Fibroblast of skin of scalp (primary cell): ENCODE measurements at regions not wholly inside any gene's neighbourhood (a gene's known extent, or its start where the extent isn't known, plus 50 kb on each side); places are given as distances from the start of the nearest gene placed in this dataset.

Experiments used
- DNase-seq: peaks from one replicate; pipeline ENCODE4 v3.0.0-alpha.2; 2013

- DNase-seq = no peak
Observed at GRCh38 chr11:111137846-111138245, 107.7 kb upstream of the POU2AF2 start.

- DNase-seq = no peak
Observed at GRCh38 chr11:111135778-111136570, 109.6 kb upstream of the POU2AF2 start.

- DNase-seq = no peak
Observed at GRCh38 chr11:111135101-111135500, 110.4 kb upstream of the POU2AF2 start.

GRCh38 chr11:111128076-111128870 lies 117.3 kb upstream of the POU2AF2 start:
- DNase-seq = no peak

GRCh38 chr11:111124724-111125123 lies 120.8 kb upstream of the POU2AF2 start:
- no peak for DNase-seq

- no peak for DNase-seq
Observed at GRCh38 chr11:111123463-111124398, 121.8 kb upstream of the POU2AF2 start.

- DNase-seq = no peak
Observed at GRCh38 chr11:111120696-111121302, 124.7 kb upstream of the POU2AF2 start.

GRCh38 chr11:111120161-111120560 lies 125.4 kb upstream of the POU2AF2 start:
- DNase-seq = no peak

GRCh38 chr11:111119751-111120150 lies 125.8 kb upstream of the POU2AF2 start:
- DNase-seq = no peak

- DNase-seq = no peak
Observed at GRCh38 chr11:111115890-111116289, 129.6 kb upstream of the POU2AF2 start.

GRCh38 chr11:111114091-111114490 lies 131.4 kb upstream of the POU2AF2 start:
- DNase-seq = no peak

- DNase-seq = no peak
Observed at GRCh38 chr11:111112614-111113013, 132.9 kb upstream of the POU2AF2 start.

GRCh38 chr11:111107501-111107900 lies 138.0 kb upstream of the POU2AF2 start:
- DNase-seq = no peak

- DNase-seq = no peak
Observed at GRCh38 chr11:111106641-111107040, 138.9 kb upstream of the POU2AF2 start.

- peak; percentile 7 for DNase-seq
Observed at GRCh38 chr11:111105566-111105965, 140.0 kb upstream of the POU2AF2 start.

- no peak for DNase-seq
Observed at GRCh38 chr11:111104185-111104584, 141.3 kb upstream of the POU2AF2 start.

- DNase-seq = no peak
Observed at GRCh38 chr11:111101881-111102280, 143.6 kb upstream of the POU2AF2 start.

GRCh38 chr11:111099028-111099713 lies 146.4 kb upstream of the POU2AF2 start:
- DNase-seq = no peak

- DNase-seq = no peak
Observed at GRCh38 chr11:111098091-111098490, 147.4 kb upstream of the POU2AF2 start.

GRCh38 chr11:111097191-111097590 lies 148.3 kb upstream of the POU2AF2 start:
- peak; percentile 60 for DNase-seq

GRCh38 chr11:111095327-111095726 lies 150.2 kb upstream of the POU2AF2 start:
- DNase-seq = no peak

GRCh38 chr11:111093061-111093460 lies 152.5 kb upstream of the POU2AF2 start:
- DNase-seq = no peak
